Body of pancreas (tissue), 4 donors: ENCODE measurements at regions not wholly inside any gene's neighbourhood (a gene's known extent, or its start where the extent isn't known, plus 50 kb on each side); places are given as distances from the start of the nearest gene placed in this dataset.

Experiments
- CTCF ChIP-seq, 7 experiments: fragments of 450-650 bp in 4 of 7; fragments of 200-600 bp in 3 of 7; sonication (generic) in 3 of 7; IDR thresholded peaks; one replicate each; pipeline ENCODE4 v1.5.1; 2016 to 2019; ENCODE audit warnings: antibody characterized with exemption in 7 of 7
- POLR2A ChIP-seq, 3 donors: fragments of 450-650 bp; IDR thresholded peaks; one replicate each; pipeline ENCODE4 v1.6.1; 2016; ENCODE audit warnings: antibody characterized with exemption in 3 of 3, mild to moderate bottlenecking in 2 of 3

- TF ChIP-seq POLR2A (IDR thresholded peaks at IDR 0.05) (no peak), CTCF (IDR thresholded peaks at IDR 0.05) (no peak)
Observed at GRCh38 chr4:82201303-82201702, 172.5 kb downstream of the HNRNPD start.
